ENCODE measurements at regions not wholly inside any gene's neighbourhood (a gene's known extent, or its start where the extent isn't known, plus 50 kb on each side); places are given as distances from the start of the nearest gene placed in this dataset.
"Not testable (repeated sequence)": the region's sequence is repeated elsewhere in the genome, so short reads cannot be mapped to it uniquely, and the experiment has no call there.

DNA sequence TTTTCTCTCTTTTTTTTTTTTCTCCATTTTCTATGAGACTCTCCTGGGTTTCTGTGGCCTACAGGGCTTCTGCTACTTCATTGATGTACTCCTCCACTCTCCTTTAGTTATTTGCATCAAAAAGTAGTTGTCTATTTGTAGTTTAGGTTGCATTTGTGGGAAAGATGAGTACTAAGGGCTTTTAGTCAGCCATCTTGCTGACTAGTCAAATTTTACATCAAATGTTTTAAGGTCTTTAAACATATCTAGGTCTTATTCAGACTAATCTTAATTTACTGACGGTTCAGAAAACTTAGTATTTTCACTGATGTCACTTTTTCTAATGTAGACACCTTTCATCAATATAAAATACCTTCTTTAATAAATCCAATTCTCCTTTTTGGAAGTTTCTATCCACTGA, 871.0 kb downstream of the PLOD2 start:
- DNase-seq (ENCODE audit: extremely low read depth in 1 of 11, low read depth in 9 of 11, low spot score in 4 of 11): no peak

DNA sequence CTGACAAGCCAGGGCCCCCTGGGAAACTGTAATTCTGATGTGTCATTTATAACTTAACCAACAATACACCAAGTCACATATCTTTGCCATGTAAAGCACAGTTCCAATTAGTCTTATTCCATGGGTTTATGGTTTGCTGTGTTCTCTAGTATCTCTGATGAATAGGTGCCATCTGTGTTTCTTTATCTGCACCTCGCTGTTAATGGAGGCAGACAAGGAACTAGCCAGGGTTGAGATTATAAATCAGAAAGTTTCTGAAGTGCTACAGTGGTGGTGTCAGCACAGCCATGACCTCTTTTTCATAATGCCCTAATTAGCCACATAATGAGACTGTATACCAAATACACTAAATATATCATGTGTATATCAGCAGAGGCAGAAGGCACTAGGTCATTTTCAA, 866.4 kb downstream of the PLOD2 start:
- no peak for DNase-seq (ENCODE audit: extremely low read depth in 1 of 11, low read depth in 9 of 11, low spot score in 4 of 11)

GRCh38 chr3:145307272-145307671, 853.7 kb downstream of the PLOD2 start:
- no peak for DNase-seq (ENCODE audit: extremely low read depth in 1 of 11, low read depth in 9 of 11, low spot score in 4 of 11)

GRCh38 chr3:145313751-145314150, 847.2 kb downstream of the PLOD2 start:
- DNase-seq (ENCODE audit: extremely low read depth in 1 of 11, low read depth in 9 of 11, low spot score in 4 of 11): no peak

- DNase-seq (ENCODE audit: extremely low read depth in 1 of 11, low read depth in 9 of 11, low spot score in 4 of 11): not testable (repeated sequence)
These were observed 844.7 kb downstream of the PLOD2 start for GRCh38 chr3:145316253-145316652.

- no peak for DNase-seq (ENCODE audit: extremely low read depth in 1 of 11, low read depth in 9 of 11, low spot score in 4 of 11)
These were observed 834.3 kb downstream of the PLOD2 start for GRCh38 chr3:145326666-145327065.

- DNase-seq (ENCODE audit: extremely low read depth in 1 of 11, low read depth in 9 of 11, low spot score in 4 of 11): not testable (repeated sequence)
These were observed 827.6 kb downstream of the PLOD2 start for GRCh38 chr3:145333427-145333826.

GRCh38 chr3:145333931-145334330, 827.1 kb downstream of the PLOD2 start:
- no peak for DNase-seq (ENCODE audit: extremely low read depth in 1 of 11, low read depth in 9 of 11, low spot score in 4 of 11)

GRCh38 chr3:145355206-145355605, 805.8 kb downstream of the PLOD2 start:
- DNase-seq (ENCODE audit: extremely low read depth in 1 of 11, low read depth in 9 of 11, low spot score in 4 of 11): no peak

DNA sequence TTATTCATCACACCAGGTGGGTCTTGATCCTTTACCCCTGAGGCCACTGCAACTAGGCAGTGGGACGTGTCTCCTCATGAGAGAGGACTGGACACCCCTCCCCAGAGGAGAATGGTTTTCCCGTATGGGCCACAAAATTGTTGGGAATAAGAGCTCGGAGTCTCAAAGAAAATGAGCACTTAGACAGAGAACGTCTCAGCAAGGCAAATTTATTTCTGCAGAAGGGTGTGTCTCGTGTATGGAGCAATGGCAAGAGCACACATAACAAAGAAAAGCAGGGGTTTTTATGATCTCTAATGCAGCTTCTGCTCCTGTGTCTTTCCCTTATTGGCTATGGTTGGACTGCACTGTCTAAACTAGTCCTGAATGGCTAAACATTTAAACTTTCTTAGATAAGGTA, 803.5 kb downstream of the PLOD2 start:
- no peak for DNase-seq (ENCODE audit: extremely low read depth in 1 of 11, low read depth in 9 of 11, low spot score in 4 of 11)

GRCh38 chr3:145359040-145359439, 801.9 kb downstream of the PLOD2 start:
- DNase-seq (ENCODE audit: extremely low read depth in 1 of 11, low read depth in 9 of 11, low spot score in 4 of 11): no peak

DNA sequence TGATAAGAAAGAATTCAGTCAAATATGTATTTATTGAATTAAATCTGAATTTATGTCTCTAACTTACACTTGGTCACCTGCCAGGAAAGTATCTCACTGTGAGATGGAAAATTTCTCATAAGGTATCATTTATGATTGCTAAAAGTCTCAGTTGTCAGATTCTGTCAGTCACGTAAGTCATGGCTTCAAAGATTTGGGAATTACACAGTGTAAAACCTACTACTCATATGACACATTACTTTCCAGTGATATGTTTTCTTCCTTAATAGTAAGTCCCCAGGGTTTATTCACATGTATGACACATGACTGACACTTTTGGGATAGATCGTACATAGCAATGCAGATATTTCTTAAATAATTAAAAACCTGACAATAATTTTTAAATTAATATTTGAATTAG, 792.2 kb downstream of the PLOD2 start:
- no peak for DNase-seq (ENCODE audit: extremely low read depth in 1 of 11, low read depth in 9 of 11, low spot score in 4 of 11)

- no peak for DNase-seq (ENCODE audit: extremely low read depth in 1 of 11, low read depth in 9 of 11, low spot score in 4 of 11)
These were observed 790.1 kb downstream of the PLOD2 start for GRCh38 chr3:145370870-145371269.

- DNase-seq (ENCODE audit: extremely low read depth in 1 of 11, low read depth in 9 of 11, low spot score in 4 of 11): no peak
These were observed 783.7 kb downstream of the PLOD2 start for GRCh38 chr3:145377301-145377700.

DNA sequence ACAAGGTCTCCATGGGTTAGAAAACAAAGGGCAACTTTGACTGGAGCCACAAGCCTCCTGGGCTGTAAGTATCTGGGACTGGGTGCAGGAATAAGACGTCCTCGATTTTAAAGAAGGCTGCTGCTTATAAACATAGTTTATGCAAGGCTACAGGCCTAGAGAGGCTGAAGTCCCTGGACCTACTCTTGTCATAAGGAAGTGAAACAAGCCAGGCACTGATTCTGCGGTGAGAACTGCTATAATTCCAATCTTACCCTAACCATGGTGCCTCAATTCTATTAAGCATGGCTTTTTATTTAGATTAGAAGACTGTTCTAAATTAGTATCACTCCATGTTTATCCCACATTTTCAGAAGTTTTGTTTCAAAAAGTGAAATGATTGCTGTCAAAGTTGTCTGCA, 777.6 kb downstream of the PLOD2 start:
- DNase-seq (ENCODE audit: extremely low read depth in 1 of 11, low read depth in 9 of 11, low spot score in 4 of 11): no peak

GRCh38 chr3:145384307-145384706, 776.7 kb downstream of the PLOD2 start:
- DNase-seq (ENCODE audit: extremely low read depth in 1 of 11, low read depth in 9 of 11, low spot score in 4 of 11): no peak

DNA sequence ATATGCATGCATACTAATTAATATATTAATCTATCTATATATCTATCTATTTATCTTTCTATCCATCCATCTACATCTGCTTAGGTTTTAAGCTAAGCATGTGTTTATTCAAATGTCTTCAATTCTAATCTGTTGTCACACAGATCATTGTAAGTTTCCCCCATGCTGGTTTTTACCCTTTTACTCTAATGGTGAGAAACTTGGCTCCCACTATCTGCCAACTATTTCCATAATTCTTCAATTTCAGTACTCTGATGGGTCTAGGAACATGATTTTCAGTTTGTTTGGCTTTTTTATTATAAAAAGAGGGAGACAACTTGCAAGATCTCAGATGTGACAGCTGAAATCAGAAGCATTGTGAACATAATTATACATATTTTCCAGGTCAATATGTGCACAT, 773.8 kb downstream of the PLOD2 start:
- DNase-seq (ENCODE audit: extremely low read depth in 1 of 11, low read depth in 9 of 11, low spot score in 4 of 11): no peak

DNA sequence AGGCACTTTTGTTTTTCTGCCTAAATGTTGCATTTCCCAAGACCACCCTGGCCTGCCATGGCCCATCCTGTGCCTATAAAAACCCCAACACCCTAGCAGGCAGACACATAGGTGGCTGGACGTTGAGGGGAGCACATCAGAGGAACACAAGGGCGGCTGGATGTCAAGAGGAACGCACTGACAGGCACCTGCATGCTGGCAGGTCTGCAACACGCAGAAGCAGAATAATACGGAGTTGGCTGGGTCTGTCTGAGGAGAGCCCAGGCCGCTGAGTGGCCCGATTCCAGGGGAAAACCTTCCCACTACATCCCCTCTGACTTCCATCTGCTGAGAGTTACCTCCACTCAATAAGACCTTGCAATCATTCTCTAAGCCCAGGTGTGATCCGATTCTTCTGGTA, 765.6 kb downstream of the PLOD2 start:
- DNase-seq (ENCODE audit: extremely low read depth in 1 of 11, low read depth in 9 of 11, low spot score in 4 of 11): no peak

- DNase-seq (ENCODE audit: extremely low read depth in 1 of 11, low read depth in 9 of 11, low spot score in 4 of 11): no peak
These were observed 749.4 kb downstream of the PLOD2 start for GRCh38 chr3:145411605-145412004.

GRCh38 chr3:145417678-145418077, 743.3 kb downstream of the PLOD2 start:
- no peak for DNase-seq (ENCODE audit: extremely low read depth in 1 of 11, low read depth in 9 of 11, low spot score in 4 of 11)

DNA sequence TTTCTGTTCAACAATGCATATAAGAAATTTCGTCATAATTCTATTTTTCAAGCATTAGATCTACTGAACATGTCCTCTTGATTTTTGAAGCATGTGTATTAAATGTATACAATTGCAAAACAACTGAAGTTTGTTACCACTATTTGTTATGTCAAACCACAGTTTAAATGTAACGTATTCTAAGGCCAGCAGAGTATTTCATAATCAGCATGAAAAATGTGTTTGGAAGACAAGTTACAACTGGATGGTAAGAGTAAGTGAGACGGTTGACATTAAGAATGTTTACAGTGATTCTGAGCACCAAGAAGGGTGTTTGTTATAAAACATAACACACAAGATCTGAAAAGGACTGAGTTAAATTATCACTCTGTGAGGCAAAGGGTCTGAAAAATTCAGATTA, 738.4 kb downstream of the PLOD2 start:
- DNase-seq (ENCODE audit: extremely low read depth in 1 of 11, low read depth in 9 of 11, low spot score in 4 of 11): no peak

DNA sequence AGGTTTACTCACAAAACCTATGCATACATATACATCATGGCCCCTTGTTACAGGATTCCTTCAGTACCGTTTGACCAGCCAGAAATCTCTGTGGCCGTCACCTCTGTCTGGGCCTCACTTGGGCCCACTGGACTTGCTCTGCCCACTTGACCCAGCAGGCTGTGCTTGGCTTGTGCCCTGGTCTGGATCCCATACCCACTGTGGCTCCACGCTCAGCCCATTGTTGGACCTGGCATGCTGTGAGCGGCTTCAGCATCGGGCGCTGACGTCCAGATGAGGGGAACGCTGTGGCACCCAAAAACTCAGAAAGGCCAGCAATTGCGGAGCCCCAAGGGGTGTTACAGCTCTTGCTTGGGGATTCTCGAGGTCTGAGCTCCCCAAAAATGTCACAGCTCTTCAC, 733.6 kb downstream of the PLOD2 start:
- no peak for DNase-seq (ENCODE audit: extremely low read depth in 1 of 11, low read depth in 9 of 11, low spot score in 4 of 11)

Measured in renal cortex interstitium (tissue), 11 donors.